GM19455 (cell line): ENCODE measurements at regions not wholly inside any gene's neighbourhood (a gene's known extent, or its start where the extent isn't known, plus 50 kb on each side); places are given as distances from the start of the nearest gene placed in this dataset.
"Not testable (repeated sequence)": the region's sequence is repeated elsewhere in the genome, so short reads cannot be mapped to it uniquely, and the experiment has no call there.

Experiments used
- ATAC-seq: cut with Tn5 transposase; IDR thresholded peaks from one replicate; pipeline ENCODE4 v1.9.1; 2021; ENCODE audit not compliant: unreplicated experiment

- ATAC-seq, result no peak
Measured at GRCh38 chr6:74439123-74439811, 743.3 kb downstream of the CD109 start.

GRCh38 chr6:74438395-74438794, 742.4 kb downstream of the CD109 start:
- not testable (repeated sequence) for ATAC-seq

GRCh38 chr6:74434171-74434570, 738.2 kb downstream of the CD109 start:
- no peak for ATAC-seq

GRCh38 chr6:74431873-74432580, 736.0 kb downstream of the CD109 start:
- ATAC-seq, result no peak

GRCh38 chr6:74420221-74420620, 724.2 kb downstream of the CD109 start:
- no peak for ATAC-seq

- no peak for ATAC-seq
Measured at GRCh38 chr6:74415056-74415455, 719.1 kb downstream of the CD109 start.

GRCh38 chr6:74410630-74411029, 714.6 kb downstream of the CD109 start:
- no peak for ATAC-seq

- ATAC-seq, result no peak
Measured at GRCh38 chr6:74409447-74409846, 713.4 kb downstream of the CD109 start.

GRCh38 chr6:74408844-74409243, 712.8 kb downstream of the CD109 start:
- ATAC-seq, result no peak

- no peak for ATAC-seq
Measured at GRCh38 chr6:74404366-74404765, 708.4 kb downstream of the CD109 start.

GRCh38 chr6:74402781-74403180, 706.8 kb downstream of the CD109 start:
- ATAC-seq, result no peak

GRCh38 chr6:74378437-74378836, 682.4 kb downstream of the CD109 start:
- not testable (repeated sequence) for ATAC-seq

GRCh38 chr6:74369556-74369993, 673.6 kb downstream of the CD109 start:
- ATAC-seq, result no peak

- ATAC-seq, result no peak
Measured at GRCh38 chr6:74368746-74369145, 672.7 kb downstream of the CD109 start.

- ATAC-seq, result no peak
Measured at GRCh38 chr6:74366634-74367033, 670.6 kb downstream of the CD109 start.

- ATAC-seq, result no peak
Measured at GRCh38 chr6:74362391-74362790, 666.4 kb downstream of the CD109 start.

GRCh38 chr6:74357321-74357720, 661.3 kb downstream of the CD109 start:
- no peak for ATAC-seq

- ATAC-seq, result no peak
Measured at GRCh38 chr6:74356391-74356790, 660.4 kb downstream of the CD109 start.

- no peak for ATAC-seq
Measured at GRCh38 chr6:74346936-74347535, 651.0 kb downstream of the CD109 start.

GRCh38 chr6:74343804-74344203, 647.8 kb downstream of the CD109 start:
- no peak for ATAC-seq

- not testable (repeated sequence) for ATAC-seq
Measured at GRCh38 chr6:74343321-74343720, 647.3 kb downstream of the CD109 start.

- no peak for ATAC-seq
Measured at GRCh38 chr6:74334722-74335121, 638.7 kb downstream of the CD109 start.
